ENCODE measurements at regions not wholly inside any gene's neighbourhood (a gene's known extent, or its start where the extent isn't known, plus 50 kb on each side); places are given as distances from the start of the nearest gene placed in this dataset.
A peak's percentile ranks its signal among the peaks of the same experiment; 100 is the strongest.

GRCh38 chr2:226125176-226125883 lies 674.3 kb downstream of the IRS1 start:
- Histone ChIP-seq H3K4me1 (peaks cover 0 to 54% (median 5%) of the 10 kb centered on the region in 9 donors), H3K4me3 (no peak overlapping the region), H3K27me3 (no peaks in the 10 kb centered on the region), H3K9me3 (no peaks in the 10 kb centered on the region), H3K27ac (peak overlapping the region in 2 of 10 donors; percentile 24 to 47), H3K36me3 (no peaks in the 10 kb centered on the region)
- no peak for DNase-seq
- no peak for ATAC-seq
- WGBS, 2 donors: 56 to 59% methylated on average over 7 of the region's 7 CpGs
- intact Hi-C loops (cut with DNase I): loop anchor here in 1 of 10 donors (10.0 kb wide), 1 partner anchor 669 kb away; the partner anchor contains the start of gene IRS1
- TF ChIP-seq CTCF (IDR thresholded peaks at IDR 0.05): no peak

GRCh38 chr2:226124548-226125011 lies 675.0 kb downstream of the IRS1 start:
- WGBS, 2 donors: 27 to 33% methylated on average over 2 of the region's 2 CpGs
- DNase-seq (no peak), ATAC-seq (peak in 3 of 8 donors; percentile 25 to 35 (median 28))
- H3K36me3 ChIP-seq: no peaks in the 10 kb centered on the region
- H3K27me3 ChIP-seq: no peaks in the 10 kb centered on the region
- TF ChIP-seq CTCF (IDR thresholded peaks at IDR 0.05): no peak
- intact Hi-C loops (cut with DNase I): loop anchor here in 1 of 10 donors (10.0 kb wide), 1 partner anchor 670 kb away; the partner anchor contains the start of gene IRS1
- H3K27ac ChIP-seq: peak overlapping the region in 4 of 10 donors; percentile 18 to 47 (median 26)
- no peak overlapping the region for H3K4me3 ChIP-seq
- H3K4me1 ChIP-seq: peaks cover 0 to 59% (median 5%) of the 10 kb centered on the region in 9 donors
- no peaks in the 10 kb centered on the region for H3K9me3 ChIP-seq

- Histone ChIP-seq H3K4me3 (no peak overlapping the region), H3K27me3 (no peaks in the 10 kb centered on the region), H3K9me3 (no peaks in the 10 kb centered on the region), H3K36me3 (no peaks in the 10 kb centered on the region), H3K4me1 (peaks cover 0 to 72% (median 5%) of the 10 kb centered on the region in 9 donors), H3K27ac (peak overlapping the region in 1 of 10 donors; percentile 28)
- no peak for TF ChIP-seq CTCF (IDR thresholded peaks at IDR 0.05)
- no peak for DNase-seq
- ATAC-seq: no peak
- intact Hi-C loops (cut with DNase I): loop anchor here in 1 of 10 donors (10.0 kb wide), 1 partner anchor 672 kb away; the partner anchor contains the start of gene IRS1
- WGBS, 2 donors: 37 to 41% methylated on average over 3 of the region's 3 CpGs
Measured at GRCh38 chr2:226123300-226123699, 676.3 kb downstream of the IRS1 start.

GRCh38 chr2:226122041-226122440 lies 677.6 kb downstream of the IRS1 start:
- DNase-seq: no peak
- intact Hi-C loops (cut with DNase I): loop anchor here in 1 of 10 donors (10.0 kb wide), 1 partner anchor 673 kb away; the partner anchor contains the start of gene IRS1
- Histone ChIP-seq H3K4me1 (peaks cover 0 to 82% (median 5%) of the 10 kb centered on the region in 9 donors), H3K27me3 (no peaks in the 10 kb centered on the region), H3K9me3 (no peaks in the 10 kb centered on the region), H3K4me3 (no peak overlapping the region), H3K36me3 (no peaks in the 10 kb centered on the region), H3K27ac (peak overlapping the region in 1 of 10 donors; percentile 24)
- ATAC-seq: no peak
- no peak for TF ChIP-seq CTCF (IDR thresholded peaks at IDR 0.05)
